BJ (cell line): ENCODE measurements at regions not wholly inside any gene's neighbourhood (a gene's known extent, or its start where the extent isn't known, plus 50 kb on each side); places are given as distances from the start of the nearest gene placed in this dataset.

Source experiments
- CTCF ChIA-PET: fragments of 350-600 bp; formaldehyde crosslinking; extraction: SDS; loops from one replicate; lab custom pipeline; 2021; ENCODE audit warnings: antibody characterized with exemption, inconsistent platforms; lab: Yijun Ruan, JAX
- POLR2A ChIA-PET: fragments of 300-600 bp; sonication (Branson Sonifier 250); formaldehyde crosslinking; extraction: SDS; loops from one replicate; lab custom pipeline; 2021; ENCODE audit warnings: antibody characterized with exemption; lab: Charles Lee
- DNase-seq: peaks from one replicate; pipeline ENCODE4 v3.0.0-alpha.2; 2011; ENCODE audit warnings: low read depth
- H3K27me3 ChIP-seq: 2 replicates; pipeline ENCODE4 v1.6.0; 2011; ENCODE audit warnings: low read length; ENCODE audit not compliant: control insufficient read depth, insufficient read depth
- H3K36me3 ChIP-seq: 2 replicates; pipeline ENCODE4 v1.5.1; 2011; ENCODE audit warnings: low read length; ENCODE audit not compliant: control insufficient read depth, insufficient read depth
- H3K4me3 ChIP-seq: 2 replicates; pipeline ENCODE4 v1.5.1; 2011; ENCODE audit warnings: low read depth, mild to moderate bottlenecking, control low read depth, low read length
- TF ChIP-seq, protein P1 (sequence below): IDR thresholded peaks from 2 replicates; pipeline ENCODE4 v1.5.1; 2011; ENCODE audit warnings: low read depth, mild to moderate bottlenecking, control low read depth, inconsistent platforms, low read length, moderate library complexity; ENCODE audit not compliant: insufficient read depth

- ChIA-PET CTCF (no interaction called here), POLR2A (no interaction called here)
- Histone ChIP-seq H3K4me3 (no peak overlapping the region), H3K27me3 (no peaks in the 10 kb centered on the region), H3K36me3 (no peaks in the 10 kb centered on the region)
- TF ChIP-seq, protein P1, sequence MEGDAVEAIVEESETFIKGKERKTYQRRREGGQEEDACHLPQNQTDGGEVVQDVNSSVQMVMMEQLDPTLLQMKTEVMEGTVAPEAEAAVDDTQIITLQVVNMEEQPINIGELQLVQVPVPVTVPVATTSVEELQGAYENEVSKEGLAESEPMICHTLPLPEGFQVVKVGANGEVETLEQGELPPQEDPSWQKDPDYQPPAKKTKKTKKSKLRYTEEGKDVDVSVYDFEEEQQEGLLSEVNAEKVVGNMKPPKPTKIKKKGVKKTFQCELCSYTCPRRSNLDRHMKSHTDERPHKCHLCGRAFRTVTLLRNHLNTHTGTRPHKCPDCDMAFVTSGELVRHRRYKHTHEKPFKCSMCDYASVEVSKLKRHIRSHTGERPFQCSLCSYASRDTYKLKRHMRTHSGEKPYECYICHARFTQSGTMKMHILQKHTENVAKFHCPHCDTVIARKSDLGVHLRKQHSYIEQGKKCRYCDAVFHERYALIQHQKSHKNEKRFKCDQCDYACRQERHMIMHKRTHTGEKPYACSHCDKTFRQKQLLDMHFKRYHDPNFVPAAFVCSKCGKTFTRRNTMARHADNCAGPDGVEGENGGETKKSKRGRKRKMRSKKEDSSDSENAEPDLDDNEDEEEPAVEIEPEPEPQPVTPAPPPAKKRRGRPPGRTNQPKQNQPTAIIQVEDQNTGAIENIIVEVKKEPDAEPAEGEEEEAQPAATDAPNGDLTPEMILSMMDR, result no peak
- DNase-seq, result no peak
Observed at GRCh38 chr5:87900419-87900818, 368.2 kb downstream of the TMEM161B start.

DNA sequence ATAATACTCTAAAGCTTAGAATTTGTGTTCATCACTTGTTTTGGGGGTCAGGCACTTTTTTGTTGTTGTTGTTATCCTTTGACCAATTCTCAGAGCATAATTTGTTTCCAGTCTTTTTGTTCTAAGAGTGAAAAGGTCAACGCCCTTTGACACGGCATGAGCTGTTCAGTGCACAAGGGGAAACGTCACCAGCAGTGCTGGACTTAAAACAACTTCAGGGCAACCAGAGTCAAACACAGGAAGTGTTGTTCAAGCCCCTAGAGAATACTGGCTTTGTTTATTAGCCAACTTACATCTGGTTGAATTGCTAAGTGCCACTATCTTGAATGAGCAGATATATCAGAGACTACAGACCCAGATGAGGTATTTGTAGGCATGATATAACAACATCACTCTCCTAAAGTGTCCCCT lies 368.9 kb downstream of the TMEM161B start:
- TF ChIP-seq, protein P1, result no peak
- CTCF ChIA-PET, result no interaction called here
- H3K4me3 ChIP-seq, result no peak overlapping the region
- DNase-seq, result no peak
- no peaks in the 10 kb centered on the region for H3K27me3 ChIP-seq
- no peaks in the 10 kb centered on the region for H3K36me3 ChIP-seq
- POLR2A ChIA-PET, result no interaction called here

- no peak overlapping the region for H3K4me3 ChIP-seq
- no peaks in the 10 kb centered on the region for H3K27me3 ChIP-seq
- ChIA-PET POLR2A (no interaction called here), CTCF (no interaction called here)
- DNase-seq, result no peak
- TF ChIP-seq, protein P1, result no peak
- H3K36me3 ChIP-seq, result no peaks in the 10 kb centered on the region
Observed at GRCh38 chr5:87899208-87899661, 369.4 kb downstream of the TMEM161B start.

DNA sequence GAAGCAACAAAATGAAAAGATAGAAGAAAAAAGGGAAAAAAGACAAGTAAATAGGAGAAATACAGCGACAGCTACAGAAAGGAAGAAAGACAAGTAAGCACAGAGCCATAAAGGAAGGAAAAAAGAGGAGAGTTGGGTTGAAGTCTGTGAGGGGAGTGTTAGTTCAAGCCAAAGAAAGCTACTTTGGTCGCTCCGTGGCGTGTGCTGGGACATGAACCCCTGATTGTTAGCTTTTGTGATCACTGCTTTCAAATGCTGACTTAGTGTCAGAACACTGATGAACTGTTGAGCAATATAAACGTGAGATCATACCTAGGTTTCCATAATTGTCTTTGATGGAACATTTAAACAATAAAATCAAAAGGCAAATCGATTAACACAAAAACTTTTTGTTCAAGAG lies 370.1 kb downstream of the TMEM161B start:
- Histone ChIP-seq H3K4me3 (no peak overlapping the region), H3K36me3 (no peaks in the 10 kb centered on the region), H3K27me3 (no peaks in the 10 kb centered on the region)
- TF ChIP-seq, protein P1, result no peak
- DNase-seq, result no peak
- ChIA-PET CTCF (no interaction called here), POLR2A (no interaction called here)

DNA sequence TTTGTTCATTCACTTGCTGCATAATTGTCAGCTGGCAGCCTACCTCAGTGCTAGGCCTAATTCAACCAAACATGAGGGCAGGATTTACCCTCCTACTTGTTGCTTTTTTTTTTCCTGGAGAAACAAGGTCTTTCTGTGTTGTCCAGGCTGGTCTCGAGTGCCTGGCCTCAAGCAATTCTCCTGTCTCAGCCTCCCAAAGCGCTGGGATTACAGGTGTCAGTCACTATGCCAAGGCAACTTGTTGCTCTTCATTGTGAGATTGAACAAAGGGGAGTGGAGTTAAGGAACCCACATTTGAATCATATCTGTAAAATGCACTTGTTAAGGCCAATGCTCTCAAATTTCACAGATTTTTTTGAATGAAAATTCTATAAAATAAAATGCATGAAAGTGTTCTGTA lies 380.5 kb downstream of the TMEM161B start:
- CTCF ChIA-PET, result no interaction called here
- no peaks in the 10 kb centered on the region for H3K27me3 ChIP-seq
- no peak for DNase-seq
- H3K4me3 ChIP-seq, result no peak overlapping the region
- POLR2A ChIA-PET, result no interaction called here
- TF ChIP-seq, protein P1, result no peak
- H3K36me3 ChIP-seq, result no peaks in the 10 kb centered on the region
